ENCODE measurements at regions not wholly inside any gene's neighbourhood (a gene's known extent, or its start where the extent isn't known, plus 50 kb on each side); places are given as distances from the start of the nearest gene placed in this dataset.

DNA sequence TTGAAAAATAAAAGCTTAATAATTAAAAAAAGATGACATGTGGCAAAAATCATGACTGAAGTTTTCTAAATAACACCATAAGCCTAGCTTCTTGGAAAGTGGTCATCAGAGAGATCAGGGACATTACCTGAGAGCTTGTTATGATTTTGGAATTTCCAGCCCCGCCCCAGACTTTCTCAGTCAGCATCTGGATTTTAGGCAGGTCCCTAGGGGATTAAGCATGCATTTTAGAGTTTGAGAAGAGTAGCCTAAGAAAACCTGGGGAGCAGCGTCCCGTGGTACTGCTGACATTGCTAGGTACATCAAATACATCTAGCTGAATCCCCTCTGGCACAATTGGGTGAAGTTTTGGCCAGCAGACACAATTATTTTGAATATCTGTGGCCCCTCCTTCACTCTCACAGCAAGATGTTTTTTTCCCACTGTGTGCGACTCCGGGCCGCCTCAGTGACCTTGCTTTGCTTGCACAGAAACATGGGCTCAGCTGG lies 58.7 kb upstream of the MEF2A start:
- TF ChIP-seq CTCF (conservative IDR thresholded peaks at IDR 0.05; ENCODE audit: low read length) (no peak), EZH2phosphoT487 (IDR thresholded peaks at IDR 0.05; ENCODE audit: borderline replicate concordance) (no peak)
